ENCODE measurements at regions not wholly inside any gene's neighbourhood (a gene's known extent, or its start where the extent isn't known, plus 50 kb on each side); places are given as distances from the start of the nearest gene placed in this dataset.

- no peak for TF ChIP-seq CTCF (IDR thresholded peaks at IDR 0.05; ENCODE audit: insufficient read depth, low read depth, low read length, missing control alignments)
- DNase-seq (ENCODE audit: low read depth): peak; percentile 51
- no peak overlapping the region for H3K4me3 ChIP-seq (ENCODE audit: low read length)
Measured at GRCh38 chr15:60223176-60223575, 174.6 kb downstream of the ANXA2 start.

GRCh38 chr15:60226924-60227323 is 170.9 kb downstream of the ANXA2 start:
- DNase-seq (ENCODE audit: low read depth): no peak
- H3K4me3 ChIP-seq (ENCODE audit: low read length): no peak overlapping the region
- TF ChIP-seq CTCF (IDR thresholded peaks at IDR 0.05; ENCODE audit: insufficient read depth, low read depth, low read length, missing control alignments): no peak

GRCh38 chr15:60228101-60228500 is 169.7 kb downstream of the ANXA2 start:
- H3K4me3 ChIP-seq (ENCODE audit: low read length): no peak overlapping the region
- DNase-seq (ENCODE audit: low read depth): no peak
- TF ChIP-seq CTCF (IDR thresholded peaks at IDR 0.05; ENCODE audit: insufficient read depth, low read depth, low read length, missing control alignments): no peak

DNA sequence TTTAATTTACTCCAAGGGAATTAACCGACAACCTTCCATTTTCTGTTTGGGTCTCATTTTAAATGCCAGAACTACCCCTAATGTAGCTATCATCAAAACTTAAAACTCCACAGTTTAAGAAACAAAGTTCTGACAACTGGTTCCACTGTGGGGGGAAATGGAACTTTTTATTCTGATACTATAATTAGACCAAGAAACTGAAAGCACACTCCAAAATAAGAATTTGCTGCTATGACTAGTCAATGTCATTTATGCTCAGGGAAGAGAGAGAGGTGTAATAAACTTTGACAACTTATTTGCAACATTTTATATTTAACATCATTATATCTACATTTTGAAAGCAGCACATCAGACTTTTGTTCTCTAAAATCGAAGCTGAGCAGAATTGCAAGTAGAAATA is 169.2 kb downstream of the ANXA2 start:
- no peak for DNase-seq (ENCODE audit: low read depth)
- no peak for TF ChIP-seq CTCF (IDR thresholded peaks at IDR 0.05; ENCODE audit: insufficient read depth, low read depth, low read length, missing control alignments)
- no peak overlapping the region for H3K4me3 ChIP-seq (ENCODE audit: low read length)

DNA sequence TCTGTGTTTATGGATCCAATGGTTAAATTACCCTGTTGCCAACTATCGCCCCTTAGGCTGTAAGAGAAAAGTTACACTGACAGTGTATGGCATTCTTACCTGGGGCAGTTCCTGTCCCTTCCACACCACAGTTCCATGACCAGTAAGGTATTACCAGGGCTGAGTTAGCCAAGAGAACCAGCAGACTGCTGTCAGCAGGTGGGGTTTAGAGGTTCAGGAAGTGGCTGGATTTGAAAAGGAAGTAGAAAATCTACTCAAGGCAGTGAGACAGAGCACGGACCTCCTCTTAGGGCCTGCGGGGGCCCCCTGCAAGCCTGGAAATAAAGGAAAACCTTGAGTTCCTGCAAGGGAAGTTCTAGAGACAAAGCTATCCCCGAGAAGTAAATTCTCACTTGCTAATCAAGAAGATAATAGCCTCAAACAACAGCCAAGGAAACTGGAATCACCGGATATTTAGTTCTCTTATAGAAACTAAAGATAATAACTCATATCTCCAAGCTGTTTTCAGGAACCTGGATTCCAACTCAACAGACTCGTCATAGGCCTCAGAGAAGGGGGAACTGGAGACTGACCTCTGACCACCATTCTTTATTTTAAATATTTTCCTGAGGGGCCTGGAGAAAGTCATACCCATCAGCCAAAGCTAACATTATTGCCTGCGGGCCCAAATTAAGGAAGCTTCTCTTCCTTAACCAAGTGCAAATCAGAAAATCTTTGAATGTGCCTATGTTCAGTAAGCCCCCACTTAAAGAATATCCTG is 161.7 kb downstream of the ANXA2 start:
- no peak for DNase-seq (ENCODE audit: low read depth)
- no peak overlapping the region for H3K4me3 ChIP-seq (ENCODE audit: low read length)
- no peak for TF ChIP-seq CTCF (IDR thresholded peaks at IDR 0.05; ENCODE audit: insufficient read depth, low read depth, low read length, missing control alignments)

GRCh38 chr15:60237446-60237845 is 160.3 kb downstream of the ANXA2 start:
- DNase-seq (ENCODE audit: low read depth): no peak
- TF ChIP-seq CTCF (IDR thresholded peaks at IDR 0.05; ENCODE audit: insufficient read depth, low read depth, low read length, missing control alignments): no peak

DNA sequence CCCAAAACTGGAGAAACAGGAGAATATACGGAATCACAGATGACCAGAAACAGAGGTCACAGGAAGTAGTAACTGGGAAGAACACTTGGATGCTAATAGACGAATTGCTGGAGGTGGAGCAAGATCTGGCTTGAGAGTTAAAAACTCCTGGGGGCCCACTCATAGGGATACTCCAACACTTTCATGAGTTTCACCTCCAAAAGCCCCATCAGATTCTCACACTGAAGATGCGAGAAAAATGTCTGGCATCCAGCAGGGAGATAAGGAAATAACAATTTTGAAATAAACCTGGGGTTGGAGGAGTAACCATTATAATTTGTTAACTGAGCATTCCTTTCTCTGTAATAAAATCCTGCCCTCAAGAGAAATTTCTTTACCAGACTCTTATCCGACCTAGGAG is 154.0 kb downstream of the ANXA2 start:
- no peak overlapping the region for H3K4me3 ChIP-seq (ENCODE audit: low read length)
- no peak for TF ChIP-seq CTCF (IDR thresholded peaks at IDR 0.05; ENCODE audit: insufficient read depth, low read depth, low read length, missing control alignments)
- no peak for DNase-seq (ENCODE audit: low read depth)

More at GRCh38 chr15:60237446-60237845, 160.3 kb downstream of the ANXA2 start:
- no peak overlapping the region for H3K4me3 ChIP-seq (ENCODE audit: low read length)
